ENCODE measurements at regions not wholly inside any gene's neighbourhood (a gene's known extent, or its start where the extent isn't known, plus 50 kb on each side); places are given as distances from the start of the nearest gene placed in this dataset.

DNA sequence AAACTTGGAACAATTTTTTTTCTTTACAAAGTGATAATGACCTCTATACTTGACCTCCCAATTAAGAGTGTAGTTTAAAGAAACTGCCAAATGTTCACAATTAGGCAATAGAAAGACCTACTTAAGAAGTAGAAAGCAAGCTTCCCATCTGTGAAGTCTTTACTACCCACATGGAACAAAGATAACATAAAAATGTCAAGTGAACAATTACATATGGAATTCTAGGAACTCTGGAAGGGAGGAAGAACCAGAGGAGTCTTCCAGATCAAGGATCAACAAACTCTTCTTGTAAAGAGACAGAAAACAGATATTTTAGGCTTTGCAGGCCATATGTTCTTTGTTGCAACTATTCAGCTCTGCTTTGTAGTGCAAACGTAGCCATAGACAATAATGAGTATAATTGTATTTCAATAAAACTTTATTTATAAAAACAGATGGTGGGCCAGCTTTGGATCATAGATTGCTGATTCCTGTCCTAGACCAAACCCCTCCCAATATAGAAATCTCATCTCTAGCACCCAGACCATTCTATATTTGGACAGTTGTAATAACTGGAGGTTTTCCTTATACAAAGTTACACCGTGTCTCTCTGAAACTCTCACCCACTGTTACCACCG lies 68.4 kb upstream of the MAGI3 start:
- no peak overlapping the region for H3K18ac ChIP-seq (ENCODE audit: insufficient read length, low read depth, low read length)
- H3K56ac ChIP-seq (ENCODE audit: insufficient read length, low read depth, low read length), result no peak overlapping the region
- H3K23me2 ChIP-seq (ENCODE audit: insufficient read length, low read depth, low read length, poor library complexity, severe bottlenecking), result no peaks in the 10 kb centered on the region
- no peaks in the 10 kb centered on the region for H3K27me3 ChIP-seq (ENCODE audit: insufficient read depth, low read length)
- H3K27ac Mint-ChIP-seq, result no peak overlapping the region
- H3K79me1 ChIP-seq (ENCODE audit: insufficient read depth, low read depth, low read length, poor library complexity, severe bottlenecking), result no peaks in the 10 kb centered on the region
- TF ChIP-seq, protein P1, sequence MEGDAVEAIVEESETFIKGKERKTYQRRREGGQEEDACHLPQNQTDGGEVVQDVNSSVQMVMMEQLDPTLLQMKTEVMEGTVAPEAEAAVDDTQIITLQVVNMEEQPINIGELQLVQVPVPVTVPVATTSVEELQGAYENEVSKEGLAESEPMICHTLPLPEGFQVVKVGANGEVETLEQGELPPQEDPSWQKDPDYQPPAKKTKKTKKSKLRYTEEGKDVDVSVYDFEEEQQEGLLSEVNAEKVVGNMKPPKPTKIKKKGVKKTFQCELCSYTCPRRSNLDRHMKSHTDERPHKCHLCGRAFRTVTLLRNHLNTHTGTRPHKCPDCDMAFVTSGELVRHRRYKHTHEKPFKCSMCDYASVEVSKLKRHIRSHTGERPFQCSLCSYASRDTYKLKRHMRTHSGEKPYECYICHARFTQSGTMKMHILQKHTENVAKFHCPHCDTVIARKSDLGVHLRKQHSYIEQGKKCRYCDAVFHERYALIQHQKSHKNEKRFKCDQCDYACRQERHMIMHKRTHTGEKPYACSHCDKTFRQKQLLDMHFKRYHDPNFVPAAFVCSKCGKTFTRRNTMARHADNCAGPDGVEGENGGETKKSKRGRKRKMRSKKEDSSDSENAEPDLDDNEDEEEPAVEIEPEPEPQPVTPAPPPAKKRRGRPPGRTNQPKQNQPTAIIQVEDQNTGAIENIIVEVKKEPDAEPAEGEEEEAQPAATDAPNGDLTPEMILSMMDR (conservative IDR thresholded peaks at IDR 0.05), result no peak
- no peak overlapping the region for H3K14ac ChIP-seq (ENCODE audit: insufficient read depth, low read length)
- no peak overlapping the region for H3K27ac ChIP-seq (ENCODE audit: insufficient read length, low read depth, low read length)
- no peak overlapping the region for H3K4me2 ChIP-seq (ENCODE audit: insufficient read depth, insufficient read length, low read length)
- H3K36me3 Mint-ChIP-seq (ENCODE audit: insufficient read depth in 1 of 3, low read depth in 3 of 3), result no peaks in the 10 kb centered on the region
- no peak overlapping the region for H3K4me3 Mint-ChIP-seq
- no peak overlapping the region for H4K91ac ChIP-seq (ENCODE audit: insufficient read length, low read depth, low read length)
- H2AK5ac ChIP-seq (ENCODE audit: insufficient read length, low read length), result no peak overlapping the region
- H4K20me1 ChIP-seq (ENCODE audit: control insufficient read depth, insufficient read depth, insufficient read length), result no peaks in the 10 kb centered on the region
- no peak overlapping the region for H2BK20ac ChIP-seq (ENCODE audit: low read depth, low read length, poor library complexity, severe bottlenecking)
- no peak overlapping the region for H3T11ph ChIP-seq (ENCODE audit: low read length)
- peaks cover 0 to 6% of the 10 kb centered on the region in 2 experiments; a peak in 1 of 4 replicates for H3K4me1 Mint-ChIP-seq
- no peaks in the 10 kb centered on the region for H3K27me3 Mint-ChIP-seq (ENCODE audit: low read depth)
- H2BK15ac ChIP-seq (ENCODE audit: low read depth, low read length), result no peak overlapping the region
- no peaks in the 10 kb centered on the region for H3K4me1 ChIP-seq (ENCODE audit: insufficient read depth, low read length)
- H4K5ac ChIP-seq (ENCODE audit: insufficient read length, low read depth, low read length), result no peak overlapping the region
- H2BK12ac ChIP-seq (ENCODE audit: insufficient read length, low read depth, low read length), result no peak overlapping the region
- H2AFZ ChIP-seq (ENCODE audit: low read length), result no peak overlapping the region
- H3K9me3 ChIP-seq (ENCODE audit: control insufficient read depth, low read depth, low read length), result no peaks in the 10 kb centered on the region
- WGBS (ENCODE audit: extremely low coverage, insufficient read length, low lambda C conversion rate), result no CpG with 5 or more reads among the region's 3 CpGs
- no peak overlapping the region for H3K4ac ChIP-seq (ENCODE audit: low read depth, low read length)
- DNase-seq, result no peak
- H3K9me3 Mint-ChIP-seq, result no peaks in the 10 kb centered on the region; a peak in 2 of 5 replicates
- H4K8ac ChIP-seq (replicated peaks; ENCODE audit: insufficient read length, low read depth, low read length), result no peak overlapping the region
- no peak overlapping the region for H3K9ac ChIP-seq (ENCODE audit: extremely low read depth, insufficient read length, low read length)
- H3K79me2 ChIP-seq (ENCODE audit: insufficient read depth, low read length), result no peaks in the 10 kb centered on the region
- H2BK5ac ChIP-seq (ENCODE audit: insufficient read length, low read length), result no peak overlapping the region
- no peak overlapping the region for H3K23ac ChIP-seq (ENCODE audit: insufficient read length, low read depth, low read length)
- no peak overlapping the region for H2BK120ac ChIP-seq (ENCODE audit: low read depth, low read length, poor library complexity, severe bottlenecking)
